ENCODE measurements at regions not wholly inside any gene's neighbourhood (a gene's known extent, or its start where the extent isn't known, plus 50 kb on each side); places are given as distances from the start of the nearest gene placed in this dataset.

- no peak for DNase-seq
Observed at GRCh38 chr2:129754421-129754820, 225.0 kb upstream of the RAB6C start.

GRCh38 chr2:129754831-129755230, 224.6 kb upstream of the RAB6C start:
- no peak for DNase-seq

GRCh38 chr2:129755786-129756185, 223.7 kb upstream of the RAB6C start:
- no peak for DNase-seq

GRCh38 chr2:129756276-129756675, 223.2 kb upstream of the RAB6C start:
- no peak for DNase-seq

- DNase-seq: no peak
Observed at GRCh38 chr2:129757366-129757914, 222.0 kb upstream of the RAB6C start.

- DNase-seq: no peak
Observed at GRCh38 chr2:129757915-129758783, 221.3 kb upstream of the RAB6C start.

GRCh38 chr2:129758784-129759471, 220.5 kb upstream of the RAB6C start:
- DNase-seq: no peak

- DNase-seq: no peak
Observed at GRCh38 chr2:129759472-129760010, 219.9 kb upstream of the RAB6C start.

- DNase-seq: no peak
Observed at GRCh38 chr2:129760669-129761068, 218.8 kb upstream of the RAB6C start.

- no peak for DNase-seq
Observed at GRCh38 chr2:129761569-129762021, 217.9 kb upstream of the RAB6C start.

- no peak for DNase-seq
Observed at GRCh38 chr2:129762386-129763189, 216.9 kb upstream of the RAB6C start.

- no peak for DNase-seq
Observed at GRCh38 chr2:129763190-129763846, 216.1 kb upstream of the RAB6C start.

GRCh38 chr2:129763966-129764365, 215.5 kb upstream of the RAB6C start:
- DNase-seq: no peak

- DNase-seq: no peak
Observed at GRCh38 chr2:129764376-129765325, 214.8 kb upstream of the RAB6C start.

GRCh38 chr2:129765326-129765677, 214.2 kb upstream of the RAB6C start:
- DNase-seq: no peak

- DNase-seq: no peak
Observed at GRCh38 chr2:129765678-129766351, 213.7 kb upstream of the RAB6C start.

GRCh38 chr2:129766374-129766993, 213.0 kb upstream of the RAB6C start:
- no peak for DNase-seq

GRCh38 chr2:129767346-129768035, 212.0 kb upstream of the RAB6C start:
- no peak for DNase-seq

- no peak for DNase-seq
Observed at GRCh38 chr2:129768036-129768386, 211.5 kb upstream of the RAB6C start.

All from cerebellar nuclear complex (tissue), 1 donor.